GM12874 (cell line): ENCODE measurements at regions not wholly inside any gene's neighbourhood (a gene's known extent, or its start where the extent isn't known, plus 50 kb on each side); places are given as distances from the start of the nearest gene placed in this dataset.

Experiments used
- TF ChIP-seq, protein P1 (sequence below): IDR thresholded peaks from 2 replicates; pipeline ENCODE4 v1.5.1; 2011; ENCODE audit warnings: low read depth, mild to moderate bottlenecking, control low read depth, low read length, moderate library complexity; ENCODE audit not compliant: insufficient read depth

- TF ChIP-seq, protein P1, sequence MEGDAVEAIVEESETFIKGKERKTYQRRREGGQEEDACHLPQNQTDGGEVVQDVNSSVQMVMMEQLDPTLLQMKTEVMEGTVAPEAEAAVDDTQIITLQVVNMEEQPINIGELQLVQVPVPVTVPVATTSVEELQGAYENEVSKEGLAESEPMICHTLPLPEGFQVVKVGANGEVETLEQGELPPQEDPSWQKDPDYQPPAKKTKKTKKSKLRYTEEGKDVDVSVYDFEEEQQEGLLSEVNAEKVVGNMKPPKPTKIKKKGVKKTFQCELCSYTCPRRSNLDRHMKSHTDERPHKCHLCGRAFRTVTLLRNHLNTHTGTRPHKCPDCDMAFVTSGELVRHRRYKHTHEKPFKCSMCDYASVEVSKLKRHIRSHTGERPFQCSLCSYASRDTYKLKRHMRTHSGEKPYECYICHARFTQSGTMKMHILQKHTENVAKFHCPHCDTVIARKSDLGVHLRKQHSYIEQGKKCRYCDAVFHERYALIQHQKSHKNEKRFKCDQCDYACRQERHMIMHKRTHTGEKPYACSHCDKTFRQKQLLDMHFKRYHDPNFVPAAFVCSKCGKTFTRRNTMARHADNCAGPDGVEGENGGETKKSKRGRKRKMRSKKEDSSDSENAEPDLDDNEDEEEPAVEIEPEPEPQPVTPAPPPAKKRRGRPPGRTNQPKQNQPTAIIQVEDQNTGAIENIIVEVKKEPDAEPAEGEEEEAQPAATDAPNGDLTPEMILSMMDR = no peak
Measured at GRCh38 chr1:83123019-83123418, 875.9 kb downstream of the TTLL7 start.

GRCh38 chr1:83118472-83118871 lies 880.5 kb downstream of the TTLL7 start:
- TF ChIP-seq, protein P1 = no peak

DNA sequence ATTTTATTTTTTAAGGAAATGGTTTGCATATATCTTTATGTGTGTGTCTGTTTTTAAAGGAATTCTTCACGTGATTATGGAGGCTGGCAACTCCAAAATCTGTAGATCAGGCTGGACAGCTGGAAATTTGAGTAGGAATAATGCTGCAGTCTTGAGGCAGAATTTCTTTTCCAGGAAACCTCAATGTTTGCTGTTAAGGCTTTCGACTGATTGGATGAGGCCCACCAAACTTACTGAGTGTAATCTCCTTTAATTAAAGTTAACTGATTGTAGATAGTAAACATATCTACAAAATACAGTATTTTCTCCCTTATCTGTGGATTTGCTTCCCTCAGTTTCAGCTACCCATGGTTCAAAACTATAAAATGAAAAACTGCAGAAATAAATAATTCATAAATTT lies 883.1 kb downstream of the TTLL7 start:
- TF ChIP-seq, protein P1 = no peak

DNA sequence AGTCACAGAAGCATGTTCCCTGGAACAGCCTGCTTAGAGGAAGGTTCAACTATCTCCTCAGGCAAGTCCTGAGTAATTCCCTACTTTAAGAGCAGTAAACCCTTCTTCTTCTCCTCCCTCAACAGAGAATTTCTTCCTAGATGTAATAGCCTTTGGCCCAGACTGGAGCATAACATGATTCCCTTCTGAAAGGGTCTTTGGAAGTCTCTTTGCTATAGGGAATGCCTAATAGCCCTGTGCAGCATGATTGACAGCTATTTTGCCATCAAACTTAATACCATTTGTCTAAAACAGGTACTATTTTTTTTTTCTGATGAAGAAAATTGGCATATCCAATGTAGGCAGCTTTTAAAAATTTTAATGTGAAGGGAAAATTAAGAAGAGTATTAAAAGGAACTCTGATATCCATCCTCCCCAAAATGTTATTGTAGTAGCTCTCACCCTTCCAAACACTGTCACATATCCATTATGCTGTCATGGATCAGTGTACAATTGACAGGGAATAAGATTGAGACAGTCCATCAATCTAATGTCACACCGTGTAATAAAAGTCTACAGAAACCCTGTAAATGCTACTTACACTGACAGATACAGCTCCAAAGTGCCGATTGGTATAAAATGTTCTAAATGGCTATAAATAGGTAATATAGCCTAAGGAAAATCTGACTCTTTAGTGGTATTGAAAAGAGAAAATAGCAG lies 884.6 kb downstream of the TTLL7 start:
- TF ChIP-seq, protein P1 = no peak

GRCh38 chr1:83113652-83114051 lies 885.3 kb downstream of the TTLL7 start:
- TF ChIP-seq, protein P1 = no peak

GRCh38 chr1:83112248-83112885 lies 886.6 kb downstream of the TTLL7 start:
- TF ChIP-seq, protein P1 = no peak

GRCh38 chr1:83110156-83110555 lies 888.8 kb downstream of the TTLL7 start:
- TF ChIP-seq, protein P1 = no peak
